HL-60/S4 treated with phorbol 12-myristate 13-acetate at 8.2 ng/mL for 4 days and 3 days (cell line): ENCODE measurements at regions not wholly inside any gene's neighbourhood (a gene's known extent, or its start where the extent isn't known, plus 50 kb on each side); places are given as distances from the start of the nearest gene placed in this dataset.

Experiments used
- in situ Hi-C: fragments of 300-500 bp; cut with MboI; formaldehyde crosslinking; loops from 2 replicates; pipeline ENCODE4 v1.15.0; 2022; ENCODE audit warnings: low sequenced_read_pairs

- in situ Hi-C loops: no loop called here
Observed at GRCh38 chr20:6693178-6693807, 74.2 kb upstream of the BMP2 start.

- in situ Hi-C loops: no loop called here
Observed at GRCh38 chr20:6692566-6693173, 74.8 kb upstream of the BMP2 start.

- in situ Hi-C loops: no loop called here
Observed at GRCh38 chr20:6691516-6691915, 76.0 kb upstream of the BMP2 start.

- in situ Hi-C loops: no loop called here
Observed at GRCh38 chr20:6689339-6689973, 78.0 kb upstream of the BMP2 start.

- in situ Hi-C loops: no loop called here
Observed at GRCh38 chr20:6686171-6686570, 81.3 kb upstream of the BMP2 start.

- in situ Hi-C loops: no loop called here
Observed at GRCh38 chr20:6685626-6686025, 81.9 kb upstream of the BMP2 start.

GRCh38 chr20:6685181-6685582 lies 82.3 kb upstream of the BMP2 start:
- in situ Hi-C loops: no loop called here

- in situ Hi-C loops: no loop called here
Observed at GRCh38 chr20:6683021-6683977, 84.2 kb upstream of the BMP2 start.

- in situ Hi-C loops: no loop called here
Observed at GRCh38 chr20:6680854-6681253, 86.6 kb upstream of the BMP2 start.

GRCh38 chr20:6680441-6680840 lies 87.0 kb upstream of the BMP2 start:
- in situ Hi-C loops: no loop called here

GRCh38 chr20:6679086-6679485 lies 88.4 kb upstream of the BMP2 start:
- in situ Hi-C loops: no loop called here

GRCh38 chr20:6678101-6678500 lies 89.4 kb upstream of the BMP2 start:
- in situ Hi-C loops: no loop called here

- in situ Hi-C loops: no loop called here
Observed at GRCh38 chr20:6674831-6675230, 92.7 kb upstream of the BMP2 start.

GRCh38 chr20:6673071-6673470 lies 94.4 kb upstream of the BMP2 start:
- in situ Hi-C loops: no loop called here

- in situ Hi-C loops: no loop called here
Observed at GRCh38 chr20:6671829-6672228, 95.7 kb upstream of the BMP2 start.

GRCh38 chr20:6668546-6668945 lies 98.9 kb upstream of the BMP2 start:
- in situ Hi-C loops: no loop called here

GRCh38 chr20:6665621-6666355 lies 101.7 kb upstream of the BMP2 start:
- in situ Hi-C loops: no loop called here

- in situ Hi-C loops: no loop called here
Observed at GRCh38 chr20:6665161-6665560, 102.3 kb upstream of the BMP2 start.

GRCh38 chr20:6664574-6664973 lies 102.9 kb upstream of the BMP2 start:
- in situ Hi-C loops: no loop called here

- in situ Hi-C loops: no loop called here
Observed at GRCh38 chr20:6663751-6664388, 103.6 kb upstream of the BMP2 start.
